Activated naive CD4-positive, alpha-beta T cell treated with anti-CD3 and anti-CD28 coated beads for 36 hours (primary cell): ENCODE measurements at regions not wholly inside any gene's neighbourhood (a gene's known extent, or its start where the extent isn't known, plus 50 kb on each side); places are given as distances from the start of the nearest gene placed in this dataset.

ENCODE experiments used
- CTCF ChIA-PET: fragments of 350-600 bp; sonication (Branson Sonifier 250); formaldehyde crosslinking; loops from one replicate; lab custom pipeline; 2021; ENCODE audit warnings: antibody characterized with exemption; lab: Charles Lee
- DNase-seq: peaks from one replicate; pipeline ENCODE4 v3.0.0-alpha.2; 2020
- H3K27ac Mint-ChIP-seq: one replicate; pipeline ENCODE4 v1.8.0; 2021; ENCODE audit warnings: mild to moderate bottlenecking, mixed read lengths
- H3K27me3 Mint-ChIP-seq: one replicate; pipeline ENCODE4 v1.8.0; 2021; ENCODE audit warnings: low read depth, mixed read lengths
- H3K36me3 Mint-ChIP-seq: one replicate; pipeline ENCODE4 v1.8.0; 2021; ENCODE audit warnings: low read depth, mixed read lengths
- H3K4me1 Mint-ChIP-seq: one replicate; pipeline ENCODE4 v1.8.0; 2021; ENCODE audit warnings: low read depth, mixed read lengths
- H3K4me3 Mint-ChIP-seq: one replicate; pipeline ENCODE4 v1.8.0; 2021; ENCODE audit warnings: mild to moderate bottlenecking, moderate library complexity, mixed read lengths
- H3K9me3 Mint-ChIP-seq: one replicate; pipeline ENCODE4 v1.8.0; 2021; ENCODE audit warnings: mixed read lengths
- intact Hi-C: fragments of 100-400 bp; cut with micrococcal nuclease; formaldehyde crosslinking; loops from one replicate; pipeline ENCODE4 v1.15.1; 2023

DNA sequence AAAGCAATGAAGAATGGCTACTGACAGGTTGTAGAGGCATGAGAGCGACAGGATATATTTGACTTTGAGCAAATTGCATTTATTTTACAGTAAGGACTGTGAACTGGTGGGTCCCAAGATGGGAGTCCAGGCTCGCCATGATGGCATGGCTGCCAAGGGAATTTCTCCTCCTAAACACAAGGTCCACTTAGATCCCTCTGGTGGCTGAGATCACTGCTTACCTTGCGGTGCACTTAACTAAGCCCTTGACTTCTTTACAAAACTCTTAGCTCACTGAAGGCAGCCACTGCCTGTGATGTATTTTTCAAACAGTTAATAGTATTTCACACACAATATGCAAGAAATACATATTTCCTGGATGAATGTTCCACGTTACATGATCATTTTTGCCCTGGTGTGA, 50.3 kb upstream of the SORBS2 start:
- no peaks in the 10 kb centered on the region for H3K4me1 Mint-ChIP-seq
- CTCF ChIA-PET: interaction anchor here (0.8 kb wide), 1 partner anchor 288 kb away, joined by 3 read pairs; no protein-coding TSS in a partner anchor
- peaks cover 11% of the 10 kb centered on the region for H3K27me3 Mint-ChIP-seq
- no peak for DNase-seq
- no peaks in the 10 kb centered on the region for H3K36me3 Mint-ChIP-seq
- no peak overlapping the region for H3K27ac Mint-ChIP-seq
- intact Hi-C loops: no loop called here
- peaks cover 7% of the 10 kb centered on the region for H3K9me3 Mint-ChIP-seq
- no peak overlapping the region for H3K4me3 Mint-ChIP-seq

DNA sequence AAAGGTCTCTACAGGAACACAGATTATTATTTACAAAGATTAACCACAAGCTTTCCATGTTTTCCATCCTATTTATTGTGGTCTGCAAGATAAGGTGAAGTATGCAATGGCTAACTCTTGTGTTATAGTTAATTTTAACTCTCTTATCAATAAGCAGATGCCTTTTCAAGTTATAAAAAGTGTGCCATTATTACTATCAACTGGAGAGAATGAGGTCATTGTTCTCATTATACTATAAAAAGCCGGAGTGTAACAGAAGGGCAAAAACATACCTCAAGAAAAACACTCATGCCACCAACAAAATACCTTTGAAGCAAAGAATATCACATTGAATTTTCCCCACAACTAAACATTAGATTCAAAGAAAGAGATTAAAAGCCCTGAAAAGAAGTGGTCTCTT, 52.0 kb upstream of the SORBS2 start:
- CTCF ChIA-PET: no interaction called here
- DNase-seq: no peak

GRCh38 chr4:185865901-185866328, 53.9 kb upstream of the SORBS2 start:
- Mint-ChIP-seq H3K9me3 (no peaks in the 10 kb centered on the region), H3K27me3 (peaks cover 7% of the 10 kb centered on the region), H3K27ac (no peak overlapping the region), H3K4me3 (no peak overlapping the region), H3K36me3 (no peaks in the 10 kb centered on the region), H3K4me1 (no peaks in the 10 kb centered on the region)
- CTCF ChIA-PET: interaction anchor here (0.7 kb wide), 1 partner anchor 299 kb away, joined by 3 read pairs; no protein-coding TSS in a partner anchor
- no peak for DNase-seq
- intact Hi-C loops: no loop called here

More for the DNA sequence above, 52.0 kb upstream of the SORBS2 start:
- no peak overlapping the region for H3K27ac Mint-ChIP-seq
- H3K9me3 Mint-ChIP-seq: peaks cover 3% of the 10 kb centered on the region
- H3K4me1 Mint-ChIP-seq: no peaks in the 10 kb centered on the region
- intact Hi-C loops: no loop called here
- peaks cover 11% of the 10 kb centered on the region for H3K27me3 Mint-ChIP-seq
- no peak overlapping the region for H3K4me3 Mint-ChIP-seq
- no peaks in the 10 kb centered on the region for H3K36me3 Mint-ChIP-seq

- intact Hi-C loops: no loop called here
- H3K27me3 Mint-ChIP-seq: peaks cover 4% of the 10 kb centered on the region
- H3K4me3 Mint-ChIP-seq: no peak overlapping the region
- H3K36me3 Mint-ChIP-seq: no peaks in the 10 kb centered on the region
- no peak overlapping the region for H3K27ac Mint-ChIP-seq
- no peaks in the 10 kb centered on the region for H3K9me3 Mint-ChIP-seq
- CTCF ChIA-PET: no interaction called here
- no peaks in the 10 kb centered on the region for H3K4me1 Mint-ChIP-seq
- DNase-seq: no peak
These were observed 55.8 kb upstream of the SORBS2 start for GRCh38 chr4:185867770-185868169.

GRCh38 chr4:185868983-185869382, 57.0 kb upstream of the SORBS2 start:
- no peak overlapping the region for H3K27ac Mint-ChIP-seq
- no peaks in the 10 kb centered on the region for H3K9me3 Mint-ChIP-seq
- no peaks in the 10 kb centered on the region for H3K4me1 Mint-ChIP-seq
- intact Hi-C loops: no loop called here
- no peak for DNase-seq
- H3K36me3 Mint-ChIP-seq: no peaks in the 10 kb centered on the region
- H3K4me3 Mint-ChIP-seq: no peak overlapping the region
- peaks cover 4% of the 10 kb centered on the region for H3K27me3 Mint-ChIP-seq
- CTCF ChIA-PET: no interaction called here

GRCh38 chr4:185869427-185869826, 57.4 kb upstream of the SORBS2 start:
- DNase-seq: no peak
- Mint-ChIP-seq H3K4me3 (no peak overlapping the region), H3K9me3 (no peaks in the 10 kb centered on the region), H3K4me1 (no peaks in the 10 kb centered on the region), H3K36me3 (no peaks in the 10 kb centered on the region), H3K27me3 (peaks cover 4% of the 10 kb centered on the region), H3K27ac (no peak overlapping the region)
- CTCF ChIA-PET: no interaction called here
- intact Hi-C loops: no loop called here

GRCh38 chr4:185870366-185870765, 58.4 kb upstream of the SORBS2 start:
- no peaks in the 10 kb centered on the region for H3K36me3 Mint-ChIP-seq
- H3K4me3 Mint-ChIP-seq: no peak overlapping the region
- intact Hi-C loops: loop anchor here (10.0 kb wide), 1 partner anchor 1394 kb away; no protein-coding TSS in a partner anchor
- H3K27ac Mint-ChIP-seq: no peak overlapping the region
- DNase-seq: no peak
- peaks cover 4% of the 10 kb centered on the region for H3K27me3 Mint-ChIP-seq
- no peaks in the 10 kb centered on the region for H3K9me3 Mint-ChIP-seq
- no peaks in the 10 kb centered on the region for H3K4me1 Mint-ChIP-seq
- CTCF ChIA-PET: no interaction called here

- Mint-ChIP-seq H3K27me3 (peaks cover 4% of the 10 kb centered on the region), H3K9me3 (no peaks in the 10 kb centered on the region)
- intact Hi-C loops: loop anchor here (10.0 kb wide), 1 partner anchor 1392 kb away; no protein-coding TSS in a partner anchor
These were observed 60.9 kb upstream of the SORBS2 start for GRCh38 chr4:185872747-185873380.

GRCh38 chr4:185874516-185875230, 62.7 kb upstream of the SORBS2 start:
- Mint-ChIP-seq H3K27me3 (peaks cover 2% of the 10 kb centered on the region), H3K4me3 (no peak overlapping the region), H3K36me3 (no peaks in the 10 kb centered on the region), H3K4me1 (no peaks in the 10 kb centered on the region), H3K27ac (no peak overlapping the region), H3K9me3 (peaks cover 5% of the 10 kb centered on the region)
- intact Hi-C loops: loop anchor here (10.0 kb wide), 1 partner anchor 1390 kb away; no protein-coding TSS in a partner anchor
- CTCF ChIA-PET: interaction anchor here (0.8 kb wide), 1 partner anchor 693 kb away, joined by 4 read pairs; no protein-coding TSS in a partner anchor
- no peak for DNase-seq

More at GRCh38 chr4:185872747-185873380, 60.9 kb upstream of the SORBS2 start:
- no peak overlapping the region for H3K27ac Mint-ChIP-seq
- CTCF ChIA-PET: interaction anchor here (0.5 kb wide), 1 partner anchor 274 kb away, joined by 3 read pairs; no protein-coding TSS in a partner anchor
- H3K36me3 Mint-ChIP-seq: no peaks in the 10 kb centered on the region
- no peak for DNase-seq
- H3K4me3 Mint-ChIP-seq: no peak overlapping the region
- no peaks in the 10 kb centered on the region for H3K4me1 Mint-ChIP-seq

DNA sequence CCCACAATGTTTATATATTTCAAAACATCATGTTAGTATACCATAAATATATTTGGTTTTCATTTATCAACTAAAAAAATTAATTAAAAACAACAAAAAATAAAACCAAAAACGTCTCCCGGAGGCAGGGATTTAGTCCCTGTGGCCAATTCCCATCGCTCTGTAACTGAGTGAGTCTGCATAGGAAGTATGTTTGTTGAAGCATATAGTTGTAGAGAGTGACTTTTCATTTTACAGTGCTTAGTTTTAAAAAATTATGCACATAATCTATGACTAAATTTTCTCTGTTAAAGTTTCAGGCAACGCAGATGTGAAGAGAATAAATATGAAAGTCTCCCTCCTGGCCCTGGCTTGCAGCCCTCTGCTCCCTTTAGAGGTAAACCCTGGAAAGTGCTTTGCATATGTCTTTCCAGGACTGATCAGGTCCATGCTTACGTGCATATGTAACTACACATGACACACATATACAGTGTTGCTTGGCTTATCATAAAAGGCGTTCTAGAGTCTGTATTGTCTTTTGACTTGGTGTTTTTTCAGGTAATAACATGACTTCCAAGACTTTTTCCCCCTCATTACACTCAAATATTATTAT, 63.4 kb upstream of the SORBS2 start:
- peaks cover 5% of the 10 kb centered on the region for H3K9me3 Mint-ChIP-seq
- no peak overlapping the region for H3K27ac Mint-ChIP-seq
- DNase-seq: no peak
- H3K4me3 Mint-ChIP-seq: no peak overlapping the region
- no peaks in the 10 kb centered on the region for H3K36me3 Mint-ChIP-seq
- no peaks in the 10 kb centered on the region for H3K4me1 Mint-ChIP-seq
- CTCF ChIA-PET: no interaction called here
- peaks cover 2% of the 10 kb centered on the region for H3K27me3 Mint-ChIP-seq
- intact Hi-C loops: loop anchor here (10.0 kb wide), 1 partner anchor 1389 kb away; no protein-coding TSS in a partner anchor

- H3K36me3 Mint-ChIP-seq: no peaks in the 10 kb centered on the region
- no peak for DNase-seq
- H3K4me1 Mint-ChIP-seq: no peaks in the 10 kb centered on the region
- no peak overlapping the region for H3K4me3 Mint-ChIP-seq
- H3K27ac Mint-ChIP-seq: no peak overlapping the region
- H3K9me3 Mint-ChIP-seq: peaks cover 5% of the 10 kb centered on the region
- intact Hi-C loops: loop anchor here (10.0 kb wide), 1 partner anchor 1386 kb away; no protein-coding TSS in a partner anchor
- CTCF ChIA-PET: no interaction called here
- H3K27me3 Mint-ChIP-seq: no peaks in the 10 kb centered on the region
These were observed 66.6 kb upstream of the SORBS2 start for GRCh38 chr4:185878633-185879032.

DNA sequence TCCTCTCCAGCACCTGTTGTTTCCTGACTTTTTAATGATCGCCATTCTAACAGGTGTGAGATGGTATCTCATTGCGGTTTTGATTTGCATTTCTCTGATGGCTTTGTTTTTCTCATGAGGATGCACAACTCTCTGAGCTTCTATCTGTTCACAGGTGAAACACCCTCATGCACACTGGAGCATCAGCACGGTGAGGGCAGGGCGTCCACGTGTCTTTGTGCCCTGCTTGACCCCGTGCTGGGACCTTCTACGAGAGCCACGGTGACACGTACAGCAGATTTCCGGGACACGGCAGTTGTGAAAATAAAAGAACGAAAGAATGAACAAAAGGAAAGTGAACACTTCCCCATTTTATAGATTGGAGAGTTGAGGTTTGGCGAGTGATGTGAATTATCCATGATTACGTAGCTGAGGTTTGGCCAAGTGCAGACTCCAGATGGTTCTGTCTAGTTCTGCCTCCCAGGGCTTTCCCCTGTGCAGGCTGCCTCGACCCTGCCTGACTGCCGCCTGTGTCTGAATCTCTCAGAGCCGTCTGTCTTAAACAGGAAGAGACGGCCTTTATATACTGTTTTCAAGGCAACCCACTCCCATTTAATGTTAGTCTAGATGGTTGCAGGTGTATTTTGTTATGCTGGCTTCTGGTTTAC, 67.8 kb upstream of the SORBS2 start:
- Mint-ChIP-seq H3K27me3 (no peaks in the 10 kb centered on the region), H3K9me3 (peaks cover 5% of the 10 kb centered on the region), H3K4me1 (no peaks in the 10 kb centered on the region), H3K4me3 (no peak overlapping the region), H3K27ac (no peak overlapping the region), H3K36me3 (no peaks in the 10 kb centered on the region)
- intact Hi-C loops: loop anchor here (10.0 kb wide), 1 partner anchor 1385 kb away; no protein-coding TSS in a partner anchor
- no peak for DNase-seq
- CTCF ChIA-PET: no interaction called here
